ENCODE measurements at regions not wholly inside any gene's neighbourhood (a gene's known extent, or its start where the extent isn't known, plus 50 kb on each side); places are given as distances from the start of the nearest gene placed in this dataset.

GRCh38 chr6:51553246-51554015 lies 534.0 kb downstream of the PKHD1 start:
- no peak for TF ChIP-seq GATA3 (IDR thresholded peaks at IDR 0.05; ENCODE audit: low read depth, low read length)
- TF ChIP-seq GATA2 (IDR thresholded peaks at IDR 0.05; ENCODE audit: low read depth, low read length), result peak; percentile 73

DNA sequence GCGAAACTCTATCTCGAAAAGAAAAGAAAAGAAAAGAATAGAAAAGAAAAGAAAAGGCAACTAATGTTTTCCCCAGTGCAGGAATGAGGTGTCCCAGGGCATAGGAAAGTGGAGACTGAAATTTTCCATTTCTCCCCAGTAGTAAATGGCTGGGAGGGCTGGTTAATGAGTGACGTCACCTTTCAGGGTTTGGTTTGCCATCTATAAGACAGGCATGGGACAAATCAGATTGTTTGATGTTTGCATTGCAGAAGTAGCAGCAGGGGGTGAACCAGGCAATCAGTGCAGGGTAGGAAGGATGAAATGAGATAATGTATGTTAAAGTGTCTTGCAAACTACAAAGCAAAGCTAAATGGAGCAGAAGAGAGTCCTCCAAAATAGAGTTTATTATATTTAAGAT lies 533.4 kb downstream of the PKHD1 start:
- TF ChIP-seq GATA3 (IDR thresholded peaks at IDR 0.05; ENCODE audit: low read depth, low read length) (no peak), GATA2 (IDR thresholded peaks at IDR 0.05; ENCODE audit: low read depth, low read length) (no peak)

GRCh38 chr6:51559059-51559458 lies 528.4 kb downstream of the PKHD1 start:
- no peak for TF ChIP-seq GATA2 (IDR thresholded peaks at IDR 0.05; ENCODE audit: low read depth, low read length)
- TF ChIP-seq GATA3 (IDR thresholded peaks at IDR 0.05; ENCODE audit: low read depth, low read length), result no peak

GRCh38 chr6:51562198-51562597 lies 525.2 kb downstream of the PKHD1 start:
- TF ChIP-seq GATA3 (IDR thresholded peaks at IDR 0.05; ENCODE audit: low read depth, low read length) (no peak), GATA2 (IDR thresholded peaks at IDR 0.05; ENCODE audit: low read depth, low read length) (no peak)

Measured in SH-SY5Y (cell line).